ENCODE measurements at regions not wholly inside any gene's neighbourhood (a gene's known extent, or its start where the extent isn't known, plus 50 kb on each side); places are given as distances from the start of the nearest gene placed in this dataset.

GRCh38 chr2:22194218-22194617 is 1070.5 kb downstream of the TDRD15 start:
- no peak overlapping the region for H2BK5ac ChIP-seq (ENCODE audit: low read depth, low read length, poor library complexity, severe bottlenecking)
- H3K23ac ChIP-seq (ENCODE audit: low read depth, low read length) = no peak overlapping the region
- no peak for DNase-seq
- no peak overlapping the region for H3K4ac ChIP-seq (ENCODE audit: low read depth, low read length)
- H3K56ac ChIP-seq (ENCODE audit: extremely low read depth, insufficient read depth, low read length) = no peak overlapping the region
- ChIA-PET POLR2A (ENCODE audit: unreplicated experiment) (no interaction called here), CTCF (no interaction called here)
- intact Hi-C loops (cut with micrococcal nuclease) = no loop called here
- no peak for ATAC-seq (ENCODE audit: low read depth)
- H3K4me2 ChIP-seq (ENCODE audit: low read depth, low read length) = no peak overlapping the region
- no peaks in the 10 kb centered on the region for H3K27me3 ChIP-seq (ENCODE audit: control insufficient read depth, insufficient read depth, low read length)
- H3K9me1 ChIP-seq (ENCODE audit: insufficient read depth, low read length) = no peaks in the 10 kb centered on the region
- no peaks in the 10 kb centered on the region for H3K36me3 ChIP-seq (ENCODE audit: control insufficient read depth, insufficient read depth, low read length)
- H2BK20ac ChIP-seq (ENCODE audit: low read depth, low read length) = no peak overlapping the region
- H3K9ac ChIP-seq (ENCODE audit: low read depth, low read length) = no peak overlapping the region
- H4K5ac ChIP-seq (ENCODE audit: low read depth, low read length) = no peak overlapping the region
- H3K79me1 ChIP-seq (ENCODE audit: low read depth in 1 of 2, low read length in 2 of 2) = no peaks in the 10 kb centered on the region
- no TSS peak for BruUV-seq (replicated peaks)
- H2BK15ac ChIP-seq (ENCODE audit: low read depth, low read length) = no peak overlapping the region
- H2BK120ac ChIP-seq (ENCODE audit: low read depth, low read length) = no peak overlapping the region
- dilution Hi-C loops (cut with HindIII; ENCODE audit: low sequenced_read_pairs, unreplicated experiment) = no loop called here
- H3K18ac ChIP-seq (ENCODE audit: low read depth, low read length) = no peak overlapping the region
- no CpG with 5 or more reads among the region's 1 CpG for WGBS, 2 experiments (ENCODE audit: extremely low coverage in 2 of 2, insufficient read length in 1 of 2)
- no peak overlapping the region for H3K4me3 ChIP-seq (ENCODE audit: insufficient read depth, low read depth, low read length)
- H3K27ac ChIP-seq (ENCODE audit: insufficient read depth, low read length) = no peak overlapping the region
- TF ChIP-seq NFE2L2 (IDR thresholded peaks at IDR 0.05; ENCODE audit: low read depth, low read length) (no peak), MAZ (IDR thresholded peaks at IDR 0.05; ENCODE audit: borderline replicate concordance, low read depth, low read length) (no peak), CEBPB (IDR thresholded peaks at IDR 0.05; ENCODE audit: low read depth, low read length) (no peak), BHLHE40 (IDR thresholded peaks at IDR 0.05; ENCODE audit: low read depth, low read length) (no peak), SMC3 (IDR thresholded peaks at IDR 0.05; ENCODE audit: low read depth, low read length) (no peak), USF2 (IDR thresholded peaks at IDR 0.05; ENCODE audit: low read depth, low read length) (no peak), RAD21 (IDR thresholded peaks at IDR 0.05; ENCODE audit: low read length) (no peak), RCOR1 (IDR thresholded peaks at IDR 0.05; ENCODE audit: insufficient replicate concordance, low read length) (no peak), MAFK (IDR thresholded peaks at IDR 0.05; ENCODE audit: low read depth, low read length) (no peak), CTCF (conservative IDR thresholded peaks at IDR 0.05; ENCODE audit: low read depth, low read length) (no peak), ELK1 (IDR thresholded peaks at IDR 0.05; ENCODE audit: borderline replicate concordance, low read depth, low read length) (no peak), CHD1 (IDR thresholded peaks at IDR 0.05; ENCODE audit: low read depth, low read length) (no peak), FOS (IDR thresholded peaks at IDR 0.05; ENCODE audit: low read depth, low read length) (no peak), MXI1 (IDR thresholded peaks at IDR 0.05; ENCODE audit: borderline replicate concordance, low read depth, low read length) (no peak), POLR2A (IDR thresholded peaks at IDR 0.05; ENCODE audit: low read depth, low read length) (no peak)
- in situ Hi-C loops (cut with MboI; ENCODE audit: low sequenced_read_pairs) = no loop called here
- no peak overlapping the region for H2AFZ ChIP-seq (replicated peaks; ENCODE audit: low read length, poor library complexity)
- no peak overlapping the region for H3K14ac ChIP-seq (replicated peaks; ENCODE audit: low read depth, low read length)
- no peak overlapping the region for H4K91ac ChIP-seq (ENCODE audit: insufficient read depth, low read depth, low read length)
- no peaks in the 10 kb centered on the region for H4K20me1 ChIP-seq (ENCODE audit: insufficient read depth, low read length)
- no peak overlapping the region for H4K8ac ChIP-seq (ENCODE audit: low read depth in 2 of 2, low read length in 2 of 2)
- H2AK5ac ChIP-seq (ENCODE audit: low read depth, low read length) = no peak overlapping the region
- no peaks in the 10 kb centered on the region for H3K9me3 ChIP-seq (ENCODE audit: control insufficient read depth, insufficient read depth, low read length)
- H3K4me1 ChIP-seq (ENCODE audit: control insufficient read depth, insufficient read depth, low read length) = no peaks in the 10 kb centered on the region
- no peak overlapping the region for H2AK9ac ChIP-seq (replicated peaks; ENCODE audit: low read depth, low read length, poor library complexity)

Measured in IMR-90 (cell line).